ENCODE measurements at regions not wholly inside any gene's neighbourhood (a gene's known extent, or its start where the extent isn't known, plus 50 kb on each side); places are given as distances from the start of the nearest gene placed in this dataset.

- DNase-seq = no peak
- intact Hi-C loops (cut with micrococcal nuclease) = no loop called here
- no peak for ATAC-seq
These were observed 234.7 kb downstream of the BTG1 start for GRCh38 chr12:91910871-91911388.

GRCh38 chr12:91902860-91903683, 242.6 kb downstream of the BTG1 start:
- ATAC-seq (no peak), DNase-seq (no peak)
- intact Hi-C loops (cut with micrococcal nuclease) = no loop called here

GRCh38 chr12:91901381-91902074, 244.1 kb downstream of the BTG1 start:
- DNase-seq (no peak), ATAC-seq (no peak)
- intact Hi-C loops (cut with micrococcal nuclease) = no loop called here

GRCh38 chr12:91900971-91901370, 244.7 kb downstream of the BTG1 start:
- ATAC-seq (no peak), DNase-seq (no peak)
- intact Hi-C loops (cut with micrococcal nuclease) = no loop called here

GRCh38 chr12:91899056-91899455, 246.6 kb downstream of the BTG1 start:
- ATAC-seq (no peak), DNase-seq (no peak)
- intact Hi-C loops (cut with micrococcal nuclease) = no loop called here

- DNase-seq = no peak
- intact Hi-C loops (cut with micrococcal nuclease) = no loop called here
- no peak for ATAC-seq
These were observed 248.6 kb downstream of the BTG1 start for GRCh38 chr12:91897025-91897515.

- DNase-seq (peak; percentile 32), ATAC-seq (peak; percentile 88)
- intact Hi-C loops (cut with micrococcal nuclease) = no loop called here
These were observed 249.2 kb downstream of the BTG1 start for GRCh38 chr12:91896286-91897024.

GRCh38 chr12:91894911-91895310, 250.7 kb downstream of the BTG1 start:
- intact Hi-C loops (cut with micrococcal nuclease) = no loop called here
- no peak for ATAC-seq
- no peak for DNase-seq

- DNase-seq = no peak
- intact Hi-C loops (cut with micrococcal nuclease) = no loop called here
- no peak for ATAC-seq
These were observed 252.2 kb downstream of the BTG1 start for GRCh38 chr12:91893476-91893875.

GRCh38 chr12:91892081-91892855, 253.4 kb downstream of the BTG1 start:
- intact Hi-C loops (cut with micrococcal nuclease) = no loop called here
- DNase-seq = no peak
- ATAC-seq = peak; percentile 50

GRCh38 chr12:91890742-91891141, 254.9 kb downstream of the BTG1 start:
- DNase-seq (no peak), ATAC-seq (no peak)
- intact Hi-C loops (cut with micrococcal nuclease) = no loop called here

GRCh38 chr12:91889910-91890309, 255.7 kb downstream of the BTG1 start:
- no peak for DNase-seq
- intact Hi-C loops (cut with micrococcal nuclease) = no loop called here
- ATAC-seq = no peak

- no peak for DNase-seq
- intact Hi-C loops (cut with micrococcal nuclease) = no loop called here
These were observed 256.6 kb downstream of the BTG1 start for GRCh38 chr12:91889059-91889458.

GRCh38 chr12:91887957-91888356, 257.7 kb downstream of the BTG1 start:
- intact Hi-C loops (cut with micrococcal nuclease) = no loop called here
- DNase-seq (no peak), ATAC-seq (no peak)

More at GRCh38 chr12:91889059-91889458, 256.6 kb downstream of the BTG1 start:
- no peak for ATAC-seq

GRCh38 chr12:91885851-91886731, 259.6 kb downstream of the BTG1 start:
- DNase-seq (no peak), ATAC-seq (no peak)
- intact Hi-C loops (cut with micrococcal nuclease) = no loop called here

GRCh38 chr12:91884230-91884629, 261.4 kb downstream of the BTG1 start:
- DNase-seq = no peak
- intact Hi-C loops (cut with micrococcal nuclease) = no loop called here
- ATAC-seq = no peak

- ATAC-seq = no peak
- intact Hi-C loops (cut with micrococcal nuclease) = no loop called here
These were observed 261.8 kb downstream of the BTG1 start for GRCh38 chr12:91883811-91884210.

GRCh38 chr12:91882910-91883309, 262.7 kb downstream of the BTG1 start:
- DNase-seq (no peak), ATAC-seq (no peak)
- intact Hi-C loops (cut with micrococcal nuclease) = no loop called here

More at GRCh38 chr12:91883811-91884210, 261.8 kb downstream of the BTG1 start:
- no peak for DNase-seq
